Astrocyte (in vitro differentiated cells and primary cell): ENCODE measurements at regions not wholly inside any gene's neighbourhood (a gene's known extent, or its start where the extent isn't known, plus 50 kb on each side); places are given as distances from the start of the nearest gene placed in this dataset.
"Not testable (repeated sequence)": the region's sequence is repeated elsewhere in the genome, so short reads cannot be mapped to it uniquely, and the experiment has no call there.

Experiments used
- DNase-seq: peaks from one replicate; pipeline ENCODE4 v3.0.0-alpha.2; 2010; ENCODE audit warnings: low read depth
- FAIRE-seq: peaks from 2 replicates; lab custom pipeline; 2011; peaks lifted over from hg19 to GRCh38; lab: Jason Lieb, UNC
- H2AFZ ChIP-seq: 2 replicates; pipeline ENCODE4 v1.6.0; 2012; ENCODE audit warnings: low read depth, low read length, inconsistent platforms
- H3K27ac ChIP-seq: 2 replicates; pipeline ENCODE4 v1.5.1; 2011; ENCODE audit warnings: low read depth, low read length, inconsistent platforms
- H3K27me3 ChIP-seq: 2 replicates; pipeline ENCODE4 v1.6.0; 2011; ENCODE audit warnings: low read length, inconsistent platforms; ENCODE audit not compliant: insufficient read depth
- H3K36me3 ChIP-seq: 2 replicates; pipeline ENCODE4 v1.5.1; 2011; ENCODE audit warnings: low read length, inconsistent platforms; ENCODE audit not compliant: insufficient read depth
- H3K4me1 ChIP-seq: 2 replicates; pipeline ENCODE4 v1.5.1; 2011; ENCODE audit warnings: low read length, inconsistent platforms; ENCODE audit not compliant: insufficient read depth
- H3K4me2 ChIP-seq: 2 replicates; pipeline ENCODE4 v1.6.0; 2012; ENCODE audit warnings: low read length, inconsistent platforms
- H3K4me3 ChIP-seq: 2 replicates; pipeline ENCODE4 v1.5.1; 2011; ENCODE audit warnings: low read depth, mild to moderate bottlenecking, low read length, inconsistent platforms; ENCODE audit not compliant: insufficient read depth
- H3K79me2 ChIP-seq: 2 replicates; pipeline ENCODE4 v1.6.0; 2012; ENCODE audit warnings: mild to moderate bottlenecking, low read length, inconsistent platforms; ENCODE audit not compliant: insufficient read depth
- H3K9ac ChIP-seq: 2 replicates; pipeline ENCODE4 v1.6.0; 2012; ENCODE audit warnings: mild to moderate bottlenecking, low read length, inconsistent platforms
- H3K9me3 ChIP-seq: 2 replicates; pipeline ENCODE4 v1.5.1; 2012; ENCODE audit warnings: low read depth, mild to moderate bottlenecking, low read length, inconsistent platforms; ENCODE audit not compliant: insufficient read depth
- H4K20me1 ChIP-seq: 2 replicates; pipeline ENCODE4 v1.6.0; 2012; ENCODE audit warnings: low read length, inconsistent platforms; ENCODE audit not compliant: insufficient read depth
- H3K27ac Mint-ChIP-seq: one replicate; pipeline ENCODE4 v1.8.0; 2021; ENCODE audit warnings: mild to moderate bottlenecking, mixed read lengths; ENCODE audit not compliant: unreplicated experiment
- H3K27me3 Mint-ChIP-seq: one replicate; pipeline ENCODE4 v1.8.0; 2021; ENCODE audit warnings: low read depth, mixed read lengths; ENCODE audit not compliant: unreplicated experiment
- H3K36me3 Mint-ChIP-seq: one replicate; pipeline ENCODE4 v1.8.0; 2021; ENCODE audit warnings: low read depth, mixed read lengths; ENCODE audit not compliant: unreplicated experiment
- H3K4me1 Mint-ChIP-seq: one replicate; pipeline ENCODE4 v1.8.0; 2021; ENCODE audit warnings: low read depth, mixed read lengths; ENCODE audit not compliant: unreplicated experiment
- H3K4me3 Mint-ChIP-seq: one replicate; pipeline ENCODE4 v1.8.0; 2021; ENCODE audit warnings: mild to moderate bottlenecking, moderate library complexity, mixed read lengths; ENCODE audit not compliant: unreplicated experiment
- H3K9me3 Mint-ChIP-seq: one replicate; pipeline ENCODE4 v1.8.0; 2021; ENCODE audit warnings: mild to moderate bottlenecking, mixed read lengths; ENCODE audit not compliant: unreplicated experiment
- CTCF ChIP-seq: IDR thresholded peaks from 2 replicates; pipeline ENCODE4 v1.5.1; 2011; ENCODE audit warnings: low read depth, mild to moderate bottlenecking, inconsistent platforms, low read length, moderate library complexity; ENCODE audit not compliant: insufficient read depth
- EZH2 ChIP-seq: IDR thresholded peaks from 2 replicates; pipeline ENCODE4 v1.6.1; 2012; ENCODE audit warnings: mild to moderate bottlenecking, low read length, inconsistent platforms; ENCODE audit not compliant: insufficient read depth

DNA sequence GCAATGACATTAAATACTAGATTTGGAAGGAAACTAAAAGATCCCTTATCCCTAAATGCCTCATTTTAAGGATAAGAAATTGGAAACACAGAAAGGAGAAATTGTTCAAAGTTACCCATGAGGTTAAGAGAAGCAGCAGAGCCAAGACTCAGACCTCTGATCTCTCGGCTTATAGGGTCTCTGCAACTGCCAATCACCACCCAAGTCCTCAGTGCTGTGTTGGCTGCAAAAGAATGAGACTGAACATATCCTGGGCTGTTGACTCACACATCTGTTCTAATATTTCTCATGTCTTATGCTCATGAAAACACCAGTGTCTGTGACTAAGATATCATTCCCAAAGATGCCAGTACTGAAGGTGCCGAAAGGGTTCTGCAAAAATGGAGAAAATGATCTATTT lies 153.3 kb downstream of the XPNPEP1 start:
- TF ChIP-seq EZH2 (no peak), CTCF (no peak)
- FAIRE-seq (no peak), DNase-seq (no peak)
- no peaks in the 10 kb centered on the region for H3K79me2 ChIP-seq
- no peak overlapping the region for H2AFZ ChIP-seq
- H3K27ac Mint-ChIP-seq = no peak overlapping the region
- H3K9me3 Mint-ChIP-seq = no peaks in the 10 kb centered on the region
- no peaks in the 10 kb centered on the region for H3K4me1 Mint-ChIP-seq
- no peaks in the 10 kb centered on the region for H3K27me3 ChIP-seq
- H3K9me3 ChIP-seq = no peaks in the 10 kb centered on the region
- no peaks in the 10 kb centered on the region for H3K36me3 Mint-ChIP-seq
- H4K20me1 ChIP-seq = no peaks in the 10 kb centered on the region
- no peaks in the 10 kb centered on the region for H3K4me1 ChIP-seq
- no peaks in the 10 kb centered on the region for H3K27me3 Mint-ChIP-seq
- H3K9ac ChIP-seq = no peak overlapping the region
- no peak overlapping the region for H3K4me3 Mint-ChIP-seq
- no peak overlapping the region for H3K4me3 ChIP-seq
- H3K27ac ChIP-seq = no peak overlapping the region
- no peak overlapping the region for H3K4me2 ChIP-seq
- H3K36me3 ChIP-seq = no peaks in the 10 kb centered on the region

- DNase-seq (no peak), FAIRE-seq (no peak)
- no peaks in the 10 kb centered on the region for H3K79me2 ChIP-seq
- H4K20me1 ChIP-seq = no peaks in the 10 kb centered on the region
- H3K4me1 ChIP-seq = no peaks in the 10 kb centered on the region
- no peaks in the 10 kb centered on the region for H3K4me1 Mint-ChIP-seq
- no peaks in the 10 kb centered on the region for H3K36me3 Mint-ChIP-seq
- H2AFZ ChIP-seq = no peak overlapping the region
- H3K27ac Mint-ChIP-seq = no peak overlapping the region
- no peak overlapping the region for H3K9ac ChIP-seq
- no peaks in the 10 kb centered on the region for H3K36me3 ChIP-seq
- TF ChIP-seq EZH2 = no peak
- no peak for TF ChIP-seq CTCF
- no peak overlapping the region for H3K4me3 Mint-ChIP-seq
- no peaks in the 10 kb centered on the region for H3K27me3 ChIP-seq
- no peaks in the 10 kb centered on the region for H3K27me3 Mint-ChIP-seq
- H3K9me3 ChIP-seq = no peaks in the 10 kb centered on the region
- no peaks in the 10 kb centered on the region for H3K9me3 Mint-ChIP-seq
- no peak overlapping the region for H3K4me3 ChIP-seq
- no peak overlapping the region for H3K4me2 ChIP-seq
- H3K27ac ChIP-seq = no peak overlapping the region
These were observed 157.5 kb downstream of the XPNPEP1 start for GRCh38 chr10:109765838-109766237.

GRCh38 chr10:109762555-109762954 lies 160.8 kb downstream of the XPNPEP1 start:
- Histone ChIP-seq H3K36me3 (no peaks in the 10 kb centered on the region), H3K4me2 (no peak overlapping the region), H3K9me3 (no peaks in the 10 kb centered on the region), H3K27ac (no peak overlapping the region), H4K20me1 (no peaks in the 10 kb centered on the region), H3K4me1 (no peaks in the 10 kb centered on the region), H3K79me2 (no peaks in the 10 kb centered on the region), H3K27me3 (no peaks in the 10 kb centered on the region), H3K4me3 (no peak overlapping the region), H3K9ac (no peak overlapping the region), H2AFZ (no peak overlapping the region)
- Mint-ChIP-seq H3K4me1 (no peaks in the 10 kb centered on the region), H3K27me3 (no peaks in the 10 kb centered on the region), H3K36me3 (no peaks in the 10 kb centered on the region), H3K27ac (no peak overlapping the region), H3K4me3 (no peak overlapping the region), H3K9me3 (no peaks in the 10 kb centered on the region)
- TF ChIP-seq EZH2 (no peak), CTCF (no peak)
- no peak for DNase-seq
- FAIRE-seq = no peak

- H4K20me1 ChIP-seq, H3K27me3 ChIP-seq, H3K4me3 Mint-ChIP-seq, H3K4me2 ChIP-seq, H3K9ac ChIP-seq, H3K9me3 Mint-ChIP-seq, H3K27ac ChIP-seq, H2AFZ ChIP-seq, FAIRE-seq, DNase-seq, H3K9me3 ChIP-seq, H3K4me1 Mint-ChIP-seq, H3K36me3 ChIP-seq, H3K4me1 ChIP-seq, H3K27ac Mint-ChIP-seq, H3K36me3 Mint-ChIP-seq, H3K27me3 Mint-ChIP-seq, H3K79me2 ChIP-seq, H3K4me3 ChIP-seq: not testable (repeated sequence)
These were observed 165.6 kb downstream of the XPNPEP1 start for GRCh38 chr10:109757670-109758069.
